HUES48 (cell line): ENCODE measurements at regions not wholly inside any gene's neighbourhood (a gene's known extent, or its start where the extent isn't known, plus 50 kb on each side); places are given as distances from the start of the nearest gene placed in this dataset.
"Not testable (repeated sequence)": the region's sequence is repeated elsewhere in the genome, so short reads cannot be mapped to it uniquely, and the experiment has no call there.

ENCODE experiments used
- H3K27ac ChIP-seq: one replicate; pipeline ENCODE4 v1.7.0; 2013; ENCODE audit warnings: low read depth, low read length, inconsistent platforms
- H3K27me3 ChIP-seq: 2 replicates; pipeline ENCODE4 v1.6.1; 2013; ENCODE audit warnings: mild to moderate bottlenecking, low read length; ENCODE audit not compliant: control insufficient read depth, insufficient read depth
- H3K36me3 ChIP-seq: 2 replicates; pipeline ENCODE4 v1.6.1; 2013; ENCODE audit warnings: low read length; ENCODE audit not compliant: control insufficient read depth, insufficient read depth
- H3K4me1 ChIP-seq: 2 replicates; pipeline ENCODE4 v1.6.1; 2013; ENCODE audit warnings: mild to moderate bottlenecking, low read length; ENCODE audit not compliant: control insufficient read depth, insufficient read depth
- H3K4me3 ChIP-seq: 2 replicates; pipeline ENCODE4 v1.5.1; 2013; ENCODE audit warnings: mild to moderate bottlenecking, low read depth, low read length
- H3K9ac ChIP-seq: 2 replicates; pipeline ENCODE4 v1.6.1; 2013; ENCODE audit warnings: mild to moderate bottlenecking, low read depth, low read length, moderate library complexity
- H3K9me3 ChIP-seq: 2 replicates; pipeline ENCODE4 v1.6.1; 2013; ENCODE audit warnings: low read length; ENCODE audit not compliant: control insufficient read depth, insufficient read depth

DNA sequence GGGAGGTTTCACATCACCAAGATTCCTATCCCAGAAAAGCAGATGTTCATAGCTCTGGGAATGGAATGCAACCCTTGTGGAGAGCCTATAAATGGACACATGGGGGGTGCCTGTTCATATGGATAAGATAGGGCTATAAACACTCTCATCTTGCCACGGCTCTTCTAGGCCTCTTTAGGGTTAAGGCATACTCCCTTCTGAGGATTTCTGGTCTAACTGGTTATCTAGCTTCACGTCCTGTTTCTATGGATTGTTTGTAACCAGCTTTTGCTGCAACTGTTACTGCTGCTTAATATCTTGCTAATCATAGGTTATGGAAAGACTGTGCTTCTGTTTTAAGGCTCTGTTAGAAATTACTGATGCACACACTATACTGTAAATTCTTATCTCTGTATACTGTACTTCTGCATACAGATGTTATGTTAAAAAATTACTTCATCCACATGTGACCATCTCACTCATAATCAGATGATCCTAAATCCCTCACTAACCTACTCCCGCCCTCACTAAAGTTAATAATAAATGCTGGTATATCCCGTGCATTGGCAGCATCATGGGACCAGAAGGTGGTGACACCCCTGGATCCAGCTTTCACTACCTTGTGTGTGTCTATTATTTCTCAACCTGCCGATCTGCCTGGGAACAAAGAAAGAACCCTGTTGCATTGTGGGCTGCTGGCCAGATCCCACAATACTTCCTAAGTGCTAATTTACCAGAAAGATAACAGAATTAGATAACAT, 68.7 kb downstream of the PRKAB2 start:
- H3K36me3 ChIP-seq, H3K4me1 ChIP-seq, H3K9ac ChIP-seq, H3K4me3 ChIP-seq, H3K27ac ChIP-seq, H3K9me3 ChIP-seq, H3K27me3 ChIP-seq: not testable (repeated sequence)

DNA sequence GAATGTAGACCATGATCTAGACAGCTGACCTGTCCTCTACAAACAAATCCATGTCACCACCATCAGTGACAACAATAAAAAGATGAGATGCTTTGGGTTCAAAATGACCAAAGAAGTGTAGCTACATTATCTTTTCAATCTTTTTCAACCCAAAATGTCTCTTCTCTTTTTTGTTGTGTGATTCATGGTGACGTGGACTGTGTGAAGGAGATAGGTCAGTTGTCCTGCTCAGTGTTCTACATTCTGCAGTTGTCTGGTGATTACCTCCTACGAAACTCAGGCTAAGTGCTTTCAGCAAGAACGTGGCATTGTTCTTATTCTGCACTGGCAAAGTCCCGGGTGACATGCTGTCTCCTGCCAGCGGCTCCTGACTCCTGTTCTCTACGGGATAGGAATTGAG, 73.1 kb downstream of the PRKAB2 start:
- Histone ChIP-seq H3K27ac (no peak overlapping the region), H3K27me3 (no peaks in the 10 kb centered on the region), H3K36me3 (no peaks in the 10 kb centered on the region), H3K9me3 (no peaks in the 10 kb centered on the region), H3K4me3 (no peak overlapping the region), H3K4me1 (no peaks in the 10 kb centered on the region), H3K9ac (no peak overlapping the region)

DNA sequence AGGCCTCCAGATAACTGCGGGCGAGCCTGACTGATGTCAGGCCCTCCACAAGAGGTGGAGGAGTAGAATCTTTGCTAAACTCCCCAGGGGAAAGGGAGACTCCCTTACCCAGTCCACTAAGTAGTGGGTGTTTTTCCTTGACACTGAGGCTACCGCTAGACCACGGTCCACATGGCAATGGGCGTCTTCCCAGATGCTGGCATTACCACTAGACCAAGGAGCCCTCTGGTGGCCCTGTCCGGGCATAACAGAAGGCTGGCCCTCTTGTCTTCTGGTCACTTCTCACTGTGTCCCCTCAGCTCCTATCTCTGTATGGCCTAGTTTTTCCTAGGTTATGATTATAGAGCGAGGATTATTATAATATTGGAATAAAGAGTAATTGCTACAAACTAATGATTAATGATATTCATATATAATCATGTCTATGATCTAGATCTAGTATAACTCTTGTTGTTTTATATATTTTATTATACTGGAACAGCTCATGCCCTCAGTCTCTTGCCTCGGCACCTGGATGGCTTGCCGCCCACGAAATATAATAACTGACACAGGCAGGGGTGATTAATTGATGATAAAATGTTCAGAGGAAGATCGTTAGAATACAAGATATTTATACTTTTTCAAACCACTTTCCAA, 73.8 kb downstream of the PRKAB2 start:
- H3K9ac ChIP-seq, H3K4me3 ChIP-seq, H3K27ac ChIP-seq, H3K36me3 ChIP-seq, H3K4me1 ChIP-seq, H3K9me3 ChIP-seq, H3K27me3 ChIP-seq: not testable (repeated sequence)

DNA sequence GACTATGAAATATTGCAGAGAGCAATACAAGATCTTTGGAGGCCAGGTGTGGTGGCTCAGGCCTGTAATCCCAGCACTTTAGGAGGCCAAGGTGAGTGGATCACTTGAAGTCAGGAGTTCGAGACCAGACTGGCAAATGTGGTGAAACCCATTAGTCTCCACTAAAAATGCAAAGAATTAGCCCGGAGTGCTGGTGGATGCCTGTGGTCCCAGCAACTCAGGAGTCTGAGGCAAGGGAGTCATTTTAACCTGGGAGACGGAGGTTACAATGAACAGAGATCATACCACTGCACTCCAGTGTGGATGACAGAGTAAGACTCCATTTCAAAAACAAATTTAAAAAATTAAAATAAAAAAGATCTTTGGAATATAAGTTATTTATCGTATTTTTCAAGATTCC, 76.6 kb downstream of the PRKAB2 start:
- H3K4me1 ChIP-seq, result peaks cover 5% of the 10 kb centered on the region; the same call in 1 of the 2 replicates
- no peaks in the 10 kb centered on the region for H3K9me3 ChIP-seq
- H3K4me3 ChIP-seq, result no peak overlapping the region
- H3K9ac ChIP-seq, result no peak overlapping the region
- no peaks in the 10 kb centered on the region for H3K36me3 ChIP-seq
- H3K27ac ChIP-seq, result no peak overlapping the region
- no peaks in the 10 kb centered on the region for H3K27me3 ChIP-seq

DNA sequence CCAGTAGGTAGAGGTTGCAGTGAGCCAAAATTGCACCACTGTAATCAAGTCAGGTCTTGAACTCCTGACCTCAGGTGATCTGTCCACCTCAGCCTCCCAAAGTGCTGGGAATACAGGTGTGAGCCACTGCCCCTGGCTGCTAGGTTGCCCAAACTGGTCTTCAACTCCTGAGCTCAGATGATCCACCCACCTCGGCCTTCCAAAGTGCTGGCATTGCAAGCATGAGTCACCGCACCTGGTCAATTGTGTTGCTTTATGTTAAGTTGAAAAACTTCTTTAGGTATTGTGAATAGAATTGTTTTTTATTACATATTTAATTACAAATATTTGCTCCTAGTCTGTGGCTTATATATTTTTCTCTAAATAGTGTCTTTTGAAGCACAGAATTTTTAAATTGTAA, 80.5 kb downstream of the PRKAB2 start:
- Histone ChIP-seq H3K4me1 (peaks cover 19% of the 10 kb centered on the region), H3K9me3 (no peaks in the 10 kb centered on the region), H3K27me3 (no peaks in the 10 kb centered on the region), H3K27ac (no peak overlapping the region), H3K9ac (no peak overlapping the region), H3K4me3 (no peak overlapping the region), H3K36me3 (no peaks in the 10 kb centered on the region)

DNA sequence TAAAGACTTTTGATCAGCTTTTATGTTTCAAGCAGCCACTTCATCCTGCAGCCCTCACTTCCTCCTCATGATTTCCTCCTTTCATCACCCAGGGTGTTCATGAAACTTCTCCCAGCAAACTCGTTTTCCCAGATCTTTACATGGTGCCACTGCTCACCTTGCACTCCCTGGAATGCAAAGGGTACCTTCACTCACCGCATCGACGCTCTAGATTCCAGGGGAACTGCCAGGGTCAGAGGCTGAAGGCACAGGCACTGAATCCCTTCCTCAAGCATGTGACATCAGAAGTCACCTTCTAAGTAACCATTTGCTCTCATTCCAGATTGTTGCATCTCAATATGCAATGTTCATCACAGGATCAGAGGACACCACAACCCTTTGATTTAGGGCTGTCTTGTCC, 82.8 kb downstream of the PRKAB2 start:
- H3K27me3 ChIP-seq, result peaks cover 10% of the 10 kb centered on the region
- H3K9ac ChIP-seq, result no peak overlapping the region
- no peaks in the 10 kb centered on the region for H3K9me3 ChIP-seq
- no peaks in the 10 kb centered on the region for H3K36me3 ChIP-seq
- H3K4me3 ChIP-seq, result 0 out of 2 replicates have a peak overlapping the region, but pooled peaks have one; percentile 21
- no peak overlapping the region for H3K27ac ChIP-seq
- H3K4me1 ChIP-seq, result peaks cover 19% of the 10 kb centered on the region

DNA sequence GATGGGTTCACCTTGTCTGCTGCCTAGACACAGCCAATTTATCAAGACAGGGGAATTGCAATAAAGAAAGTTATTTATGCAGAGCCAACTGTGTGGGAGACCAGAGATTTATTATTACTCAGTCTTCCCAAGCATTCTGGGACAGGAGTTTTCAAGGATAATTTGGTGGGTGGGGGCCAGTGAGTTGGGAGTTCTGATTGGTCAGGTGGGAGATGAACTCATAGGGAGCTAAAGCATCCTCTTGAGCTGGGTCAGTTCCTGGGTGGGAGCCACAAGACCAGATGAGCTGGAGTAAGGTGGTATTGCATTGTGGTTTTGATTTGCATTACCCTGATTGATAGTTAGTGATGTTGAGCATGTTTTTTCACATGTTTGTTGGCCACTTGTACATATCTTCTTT, 86.1 kb downstream of the PRKAB2 start:
- Histone ChIP-seq H3K27me3 (peaks cover 42% of the 10 kb centered on the region), H3K4me3 (no peak overlapping the region), H3K36me3 (no peaks in the 10 kb centered on the region), H3K27ac (no peak overlapping the region), H3K9me3 (no peaks in the 10 kb centered on the region), H3K9ac (no peak overlapping the region), H3K4me1 (peaks cover 21% of the 10 kb centered on the region)

DNA sequence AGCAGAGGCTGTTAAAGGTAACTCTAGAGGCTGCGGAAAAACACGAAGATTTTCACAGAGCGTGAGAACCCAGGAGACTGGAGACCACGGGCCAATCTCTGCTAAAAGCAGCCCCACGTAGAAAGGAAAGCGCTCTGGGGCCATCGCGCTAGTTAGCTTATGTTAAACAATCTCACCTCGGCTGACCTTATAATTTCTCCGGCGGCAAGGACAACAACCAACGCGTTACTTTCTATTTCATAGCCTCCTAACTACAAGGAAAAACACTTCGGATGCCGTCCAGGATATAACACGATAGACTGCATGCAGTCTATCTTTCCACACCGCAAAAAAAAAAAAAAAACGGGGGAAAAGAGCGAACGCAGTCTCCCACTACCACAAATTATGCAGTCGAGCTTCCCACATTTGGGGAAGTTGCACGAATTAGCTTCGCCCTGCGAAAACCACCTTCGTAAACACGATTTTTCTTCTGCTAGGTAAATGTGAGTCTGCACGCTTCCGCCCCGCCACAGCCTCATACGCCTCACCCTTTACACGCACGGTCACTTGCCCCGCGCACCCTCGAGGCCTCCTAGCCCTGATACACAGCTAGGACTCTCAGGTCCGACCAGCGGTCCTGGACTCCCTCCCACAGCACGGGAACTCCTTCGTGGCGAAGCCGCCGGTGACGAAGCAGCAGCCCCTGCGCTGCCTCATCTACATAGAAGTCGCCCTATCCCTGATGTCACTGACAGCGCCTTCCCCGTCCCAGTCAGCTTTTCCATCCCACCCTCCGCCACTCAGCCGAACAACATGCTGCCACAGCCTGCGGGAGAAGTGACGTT, 87.8 kb downstream of the PRKAB2 start:
- H3K27me3 ChIP-seq, result peaks cover 59% of the 10 kb centered on the region
- H3K9me3 ChIP-seq, result no peaks in the 10 kb centered on the region
- peak overlapping the region; percentile 82 for H3K4me3 ChIP-seq
- peak overlapping the region; percentile 96 for H3K27ac ChIP-seq
- H3K4me1 ChIP-seq, result peaks cover 34% of the 10 kb centered on the region
- no peaks in the 10 kb centered on the region for H3K36me3 ChIP-seq
- peak overlapping the region; percentile 100 for H3K9ac ChIP-seq

DNA sequence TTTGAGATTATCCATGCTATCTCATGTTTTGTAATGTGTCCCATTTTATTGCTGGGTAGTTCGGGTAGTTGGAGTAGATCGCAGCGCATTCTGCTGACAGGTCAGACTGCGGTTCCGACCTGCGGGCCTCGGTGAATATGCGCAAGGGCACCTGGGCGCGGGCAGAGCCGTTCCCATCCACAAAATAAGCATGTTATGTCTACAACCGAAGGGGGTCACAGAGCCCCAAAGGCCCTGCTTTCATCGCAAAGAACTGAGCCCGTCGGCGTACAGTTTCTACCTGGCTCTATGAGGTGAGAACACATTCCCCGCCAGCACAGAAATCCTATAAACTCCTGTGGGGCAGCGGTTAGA, 88.4 kb downstream of the PRKAB2 start:
- no peaks in the 10 kb centered on the region for H3K9me3 ChIP-seq
- H3K4me3 ChIP-seq, result peak overlapping the region; percentile 82
- H3K9ac ChIP-seq, result no peak overlapping the region
- no peaks in the 10 kb centered on the region for H3K36me3 ChIP-seq
- peaks cover 65% of the 10 kb centered on the region for H3K27me3 ChIP-seq
- peaks cover 34% of the 10 kb centered on the region for H3K4me1 ChIP-seq
- peak overlapping the region; percentile 96 for H3K27ac ChIP-seq

DNA sequence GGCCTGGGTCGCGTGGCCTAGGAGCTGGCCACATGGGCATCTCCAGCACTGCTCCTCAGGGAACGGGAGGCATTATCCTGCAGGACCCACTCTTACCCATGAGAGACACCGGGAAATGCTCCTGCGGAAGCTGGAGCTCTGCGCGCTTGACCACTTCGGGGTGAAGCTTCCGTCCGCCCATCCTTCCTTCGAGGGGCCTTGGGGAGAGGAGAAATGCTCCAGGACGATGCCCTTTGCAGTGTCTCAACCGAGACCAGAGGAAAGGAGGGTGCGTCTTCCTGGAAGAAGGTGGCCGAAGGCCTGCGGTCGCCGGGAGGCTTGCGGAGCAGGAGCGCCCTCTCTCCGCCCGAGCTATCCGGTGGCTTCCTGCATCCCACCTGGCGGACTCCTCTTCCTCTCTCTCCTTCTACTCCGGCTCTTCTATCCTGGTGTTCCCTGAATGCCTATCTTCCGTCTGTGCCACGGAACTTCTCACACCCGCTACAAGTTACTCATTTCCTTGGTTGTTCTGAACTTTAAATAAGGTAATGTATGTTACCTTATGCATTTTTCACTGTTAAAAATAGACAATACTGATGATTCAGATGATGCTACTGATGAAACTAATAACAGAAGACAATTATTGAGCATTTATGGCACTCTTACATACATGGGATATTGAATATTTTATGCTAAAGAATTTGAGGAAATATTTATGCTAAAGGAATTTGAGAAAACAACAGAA, 91.4 kb downstream of the PRKAB2 start:
- peaks cover 91% of the 10 kb centered on the region for H3K27me3 ChIP-seq
- H3K4me1 ChIP-seq, result peaks cover 41% of the 10 kb centered on the region
- H3K36me3 ChIP-seq, result no peaks in the 10 kb centered on the region
- H3K4me3 ChIP-seq, result peak overlapping the region; percentile 59
- no peak overlapping the region for H3K27ac ChIP-seq
- no peaks in the 10 kb centered on the region for H3K9me3 ChIP-seq
- no peak overlapping the region for H3K9ac ChIP-seq
